HUDEP-2 (cell line): ENCODE measurements at regions not wholly inside any gene's neighbourhood (a gene's known extent, or its start where the extent isn't known, plus 50 kb on each side); places are given as distances from the start of the nearest gene placed in this dataset.
"Not testable (repeated sequence)": the region's sequence is repeated elsewhere in the genome, so short reads cannot be mapped to it uniquely, and the experiment has no call there.

Source experiments
- DNase-seq, 76 experiments: peaks; one replicate each; lab custom pipeline; 2025; ENCODE audit not compliant: unreplicated experiment in 76 of 76; lab: John Stamatoyannopoulos, UW

DNA sequence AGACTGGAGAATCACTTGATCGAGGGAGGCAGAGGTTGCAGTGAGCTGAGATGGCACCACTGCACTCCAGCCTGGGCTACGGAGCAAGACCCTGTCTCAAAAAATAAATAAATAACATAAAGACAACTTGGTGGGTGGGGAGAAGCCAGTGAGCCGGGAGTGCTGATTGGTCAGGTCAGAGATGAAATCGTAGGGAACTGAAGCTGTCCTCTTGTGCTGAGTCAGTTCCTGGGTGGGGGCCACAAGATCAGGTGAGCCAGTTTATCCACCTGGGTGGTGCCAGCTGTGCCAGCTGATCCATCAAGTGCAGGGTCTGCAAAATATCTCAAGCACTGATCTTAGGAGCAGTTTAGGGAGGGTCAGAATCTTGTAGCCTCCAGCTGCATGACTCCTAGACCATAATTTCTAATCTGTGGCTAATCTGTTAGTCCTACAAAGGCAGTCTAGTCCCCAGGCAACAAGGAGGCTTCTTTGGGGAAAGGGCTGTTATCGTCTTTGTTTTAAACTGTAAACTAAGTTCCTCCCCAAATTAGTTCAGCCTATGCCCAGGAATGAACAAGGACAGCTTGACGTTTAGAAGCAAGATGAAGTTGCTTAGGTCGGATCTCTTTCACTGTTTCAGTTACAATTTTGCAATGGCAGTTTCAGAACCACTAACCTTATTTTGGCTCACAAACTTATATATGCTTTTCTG lies 221.5 kb upstream of the MYLIP start:
- DNase-seq = peak in 34 of 76 experiments; percentile 12 to 88 (median 40)

DNA sequence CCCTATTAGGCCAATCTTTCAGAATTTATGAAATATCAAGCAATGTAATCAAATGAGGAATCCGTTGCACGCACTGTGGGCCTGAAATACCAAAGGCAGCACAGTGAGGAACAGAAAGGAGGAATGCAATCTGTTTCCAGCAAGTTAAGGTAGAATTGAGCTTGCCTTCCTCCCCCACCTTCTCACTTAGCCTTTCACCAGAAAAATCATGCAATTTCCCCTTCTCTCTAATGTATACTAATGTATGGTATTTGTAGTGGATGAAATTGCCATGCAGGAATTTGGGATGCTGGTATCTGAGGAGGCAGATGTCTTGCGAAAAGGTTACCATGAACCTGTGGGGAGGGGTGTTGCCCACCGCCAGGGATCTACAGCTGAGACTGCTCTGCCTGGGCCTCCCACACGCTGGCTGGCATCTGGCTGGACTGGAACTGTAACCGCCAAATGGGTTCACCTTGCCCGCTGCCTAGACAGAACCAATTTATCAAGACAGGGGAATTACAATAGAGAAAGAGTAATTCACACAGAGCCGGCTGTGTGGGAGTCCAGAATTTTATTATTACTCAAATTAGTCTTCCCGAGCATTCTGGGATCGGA lies 222.4 kb upstream of the MYLIP start:
- peak in 1 of 76 experiments; percentile 52 for DNase-seq

DNA sequence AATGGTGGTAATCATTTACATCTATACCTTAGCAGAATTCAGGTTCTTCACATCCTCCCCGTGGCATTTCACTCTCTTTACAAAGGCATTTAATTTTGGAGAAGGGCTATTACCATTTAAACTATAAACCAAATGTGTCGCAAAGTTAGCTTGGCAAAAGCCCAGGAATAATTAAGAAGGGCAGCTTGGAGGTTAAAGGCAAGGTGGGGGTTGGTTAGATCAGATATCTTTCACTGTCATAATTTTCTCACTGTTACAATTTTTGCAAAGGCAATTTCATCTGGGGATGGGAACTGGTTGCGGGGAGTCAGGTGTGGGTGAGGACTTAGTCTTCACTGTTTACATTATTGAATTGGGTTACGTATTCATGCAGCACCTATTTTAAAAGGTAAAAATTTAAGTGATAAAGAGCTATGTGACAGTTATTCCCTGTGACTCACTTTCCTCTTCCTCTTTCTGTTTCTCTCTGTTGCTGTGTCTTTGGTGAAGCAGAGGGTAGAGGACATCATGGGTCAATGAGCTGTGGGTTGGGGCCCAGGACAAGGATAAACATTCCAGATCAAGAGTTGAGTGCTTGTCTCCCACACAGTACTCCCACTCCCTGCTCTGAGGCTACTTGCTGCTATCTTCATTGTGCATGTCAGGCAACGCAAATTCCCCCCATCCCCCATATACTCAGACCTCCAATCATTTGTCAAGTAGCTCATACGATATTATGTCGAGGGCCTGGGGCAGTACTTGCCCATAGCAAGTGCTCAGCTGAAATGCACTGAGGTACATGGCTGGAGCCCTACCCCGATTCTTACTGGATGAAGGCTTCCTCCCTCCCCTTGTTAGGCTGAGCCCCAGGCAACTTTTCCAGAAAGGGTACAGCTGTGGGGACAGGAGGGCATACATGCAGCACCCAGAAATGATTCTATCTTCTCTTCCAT lies 223.1 kb upstream of the MYLIP start:
- peak in 54 of 76 experiments; percentile 14 to 98 (median 52) for DNase-seq

DNA sequence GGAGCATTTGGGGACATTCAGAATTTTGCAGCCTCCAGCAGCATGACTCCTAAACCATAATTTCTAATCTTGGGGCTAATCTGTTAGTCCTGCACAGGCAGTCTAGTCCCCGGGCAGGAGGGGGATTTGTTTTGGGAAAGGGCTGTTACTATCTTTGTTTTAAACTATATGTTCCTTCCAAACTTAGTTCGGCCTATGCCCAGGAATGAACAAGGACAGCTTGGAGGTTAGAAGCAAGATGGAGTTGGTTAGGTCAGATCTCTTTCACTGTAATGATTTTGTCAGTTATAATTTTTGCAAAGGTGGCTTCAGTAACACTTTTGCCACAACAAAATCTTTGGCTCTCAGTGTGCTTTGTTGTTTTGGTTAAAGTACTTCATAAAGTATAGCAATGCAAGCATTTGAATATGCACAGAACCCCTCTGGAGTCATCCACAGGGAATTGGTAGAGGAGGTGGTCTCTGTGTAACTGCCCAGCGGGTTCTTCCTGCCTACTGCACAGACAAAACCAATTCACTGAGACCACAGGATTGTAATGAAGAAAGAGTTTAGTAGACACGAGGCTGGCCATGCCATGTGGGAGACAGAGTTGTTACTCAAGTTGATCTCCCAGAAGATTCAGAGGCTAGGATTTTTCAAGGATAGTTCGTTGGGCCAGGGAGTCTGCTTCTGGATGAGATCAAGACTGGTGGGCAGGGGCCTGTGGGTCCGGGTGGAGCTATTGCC lies 224.1 kb upstream of the MYLIP start:
- DNase-seq = no peak

DNA sequence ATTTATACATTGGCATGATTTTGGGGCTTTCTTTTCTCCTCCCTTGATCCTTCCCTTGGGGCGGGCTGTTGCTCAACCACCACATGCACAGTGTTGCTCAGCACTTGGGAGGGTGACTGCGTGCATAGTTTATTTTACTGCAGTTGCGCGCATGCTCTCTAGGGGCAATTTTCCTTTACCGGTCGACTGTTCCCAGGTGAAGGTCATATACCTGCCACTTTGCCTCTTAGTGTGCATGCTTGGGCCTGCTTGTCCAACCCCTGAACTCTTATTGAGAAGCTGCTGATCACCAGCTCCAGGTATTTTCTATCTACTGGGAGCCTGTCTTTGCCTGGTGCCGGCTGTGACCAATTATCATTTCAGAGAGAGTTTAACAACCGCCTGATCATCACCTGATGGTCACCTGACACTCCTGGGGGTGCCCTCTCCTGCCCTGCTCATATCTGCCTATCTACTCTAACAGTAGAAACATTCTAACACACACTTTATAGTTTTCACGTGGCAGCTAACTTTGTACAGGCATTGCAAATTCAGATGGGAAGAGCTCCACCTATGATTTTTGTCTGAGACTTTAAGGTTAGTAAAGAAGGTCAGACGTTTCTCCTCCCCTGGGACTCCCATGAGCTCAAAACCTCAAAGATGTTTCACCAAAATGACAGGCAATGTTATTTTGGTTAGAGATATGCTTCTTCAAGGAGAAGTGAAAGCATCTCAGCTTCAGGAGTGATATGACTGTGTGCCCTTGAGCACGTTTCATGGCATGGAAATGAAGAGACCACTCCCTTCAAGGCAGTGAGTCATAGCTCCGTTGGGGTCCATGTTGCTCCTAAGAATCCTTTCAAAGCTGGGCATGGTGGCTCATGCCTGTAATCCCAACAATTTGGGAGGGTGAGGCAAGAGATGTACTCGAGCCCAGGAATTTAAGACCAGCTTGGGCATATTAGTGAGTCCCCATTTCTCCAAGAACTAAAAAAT lies 227.5 kb upstream of the MYLIP start:
- DNase-seq = peak in 14 of 76 experiments; percentile 20 to 69 (median 38)

DNA sequence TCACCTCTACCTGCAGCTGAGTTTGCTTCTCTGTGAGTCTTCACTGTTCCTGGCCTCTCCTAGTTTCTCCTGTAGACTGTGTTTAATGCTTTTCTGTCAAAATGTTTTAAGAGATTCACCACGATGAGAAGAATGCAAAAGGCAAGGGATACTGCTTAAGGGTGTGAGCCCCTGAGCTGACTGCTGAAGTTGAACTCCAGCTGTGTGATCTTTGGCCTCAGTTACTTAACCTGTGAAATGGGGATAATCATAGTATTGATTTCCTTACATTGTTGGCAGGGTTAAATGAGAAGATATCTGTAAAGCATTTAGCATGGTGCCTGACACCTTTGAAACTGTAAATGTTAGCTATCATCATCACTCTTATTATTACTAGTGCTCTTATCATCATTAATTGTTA lies 230.2 kb upstream of the MYLIP start:
- DNase-seq = no peak

DNA sequence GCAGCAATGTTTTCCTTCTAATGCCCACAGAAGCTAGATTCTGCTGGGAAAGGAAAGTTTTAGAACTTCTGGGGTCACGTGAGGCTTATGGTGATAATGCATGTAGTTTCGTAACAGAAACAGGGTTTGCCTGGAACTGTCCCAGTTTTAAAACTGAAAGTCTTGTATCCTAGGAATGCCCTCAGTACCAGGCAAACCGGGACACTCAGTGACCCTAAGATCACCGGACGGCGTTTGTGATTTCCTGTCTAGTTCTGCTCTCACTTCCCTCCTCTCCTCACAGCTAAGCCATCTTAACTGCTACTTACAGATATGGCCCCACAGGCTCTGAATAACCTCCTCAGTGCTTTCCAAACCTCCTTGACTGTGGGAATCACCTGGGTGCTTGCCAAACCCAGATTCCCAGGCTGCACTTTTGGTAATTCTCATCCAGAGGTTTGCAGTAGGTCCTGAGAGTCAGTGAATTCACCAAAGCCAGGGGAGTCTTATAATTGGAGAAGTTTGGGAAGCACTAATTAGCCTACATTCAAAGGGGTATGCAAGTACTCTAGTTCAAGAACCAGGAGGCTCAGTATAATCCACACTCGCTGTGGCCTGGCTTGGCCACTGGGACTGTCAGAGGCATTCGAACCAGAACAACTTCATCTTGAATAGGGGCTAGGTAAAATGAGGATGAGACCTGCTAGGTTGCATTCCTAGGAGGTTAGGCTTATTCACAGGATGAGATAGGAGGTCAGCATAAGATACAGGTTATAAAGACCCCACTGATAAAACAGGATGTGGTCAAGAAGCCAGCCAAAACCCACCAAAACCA lies 231.6 kb upstream of the MYLIP start:
- DNase-seq = no peak

DNA sequence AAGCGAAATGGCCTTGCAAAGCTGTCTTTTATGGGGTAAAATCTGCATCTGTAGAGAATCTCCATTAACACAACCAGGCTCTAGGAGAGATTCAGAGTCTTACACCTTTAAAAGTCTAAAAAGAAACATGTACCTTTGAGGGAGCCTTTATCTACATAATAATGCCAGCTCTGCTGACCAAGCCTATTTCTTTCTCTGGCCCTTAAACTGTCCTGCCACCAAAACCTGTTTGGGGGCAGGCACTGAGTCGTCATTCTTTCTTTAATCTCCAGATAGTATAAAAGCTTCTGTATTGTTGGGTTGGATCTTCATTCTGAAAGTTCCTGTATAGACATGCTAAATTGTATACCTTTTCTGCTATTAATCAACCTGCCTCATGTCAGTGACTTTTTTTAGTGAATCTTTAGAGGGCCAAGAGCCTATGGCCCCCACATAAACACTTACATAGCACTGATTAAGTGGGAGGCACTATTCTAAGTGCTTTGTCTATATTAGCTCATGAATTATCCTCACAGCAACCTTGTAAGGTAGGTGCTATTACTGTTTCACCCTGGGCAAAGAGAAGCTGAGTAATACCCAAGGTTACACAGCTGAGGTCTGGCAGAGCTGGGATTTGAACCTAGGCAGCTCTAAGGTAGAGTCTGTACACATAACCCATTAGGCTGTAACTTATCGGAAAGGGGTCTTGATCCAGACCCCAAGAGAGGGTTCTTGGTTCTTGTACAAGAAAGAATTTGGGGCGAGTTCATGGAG lies 232.3 kb upstream of the DTNBP1 start:
- no peak for DNase-seq

DNA sequence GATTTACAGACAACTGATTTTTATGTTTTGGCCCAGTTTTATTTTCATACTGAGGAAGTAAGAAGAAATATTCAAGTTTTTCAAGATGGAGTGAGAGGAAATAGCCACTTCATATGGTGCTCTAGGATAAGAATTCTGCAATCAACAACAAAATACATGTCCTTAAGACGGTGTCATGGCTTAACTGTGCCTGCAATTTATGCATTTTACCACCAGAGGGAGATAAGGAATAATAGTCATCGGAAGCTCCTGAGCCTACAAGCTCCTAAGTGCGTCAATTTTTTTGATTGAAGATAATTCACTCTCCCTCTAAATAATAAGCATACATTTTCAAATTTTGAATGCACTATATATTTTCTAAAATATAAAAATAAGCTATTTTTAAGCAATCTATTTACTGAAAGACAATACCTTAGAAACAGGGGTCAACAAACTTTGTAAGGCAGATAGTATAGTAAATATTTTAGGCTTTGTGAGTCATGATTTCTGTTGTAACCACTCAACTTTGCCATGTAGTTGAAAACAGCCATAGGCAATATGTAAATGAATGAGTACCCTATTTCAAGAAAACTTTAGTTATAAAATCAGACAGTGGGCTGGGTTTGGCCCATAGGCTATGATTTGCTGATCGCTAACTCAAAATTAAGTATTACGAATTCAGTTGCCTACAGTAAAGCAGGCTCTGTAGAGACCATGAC lies 230.9 kb upstream of the DTNBP1 start:
- DNase-seq = peak in 35 of 76 experiments; percentile 24 to 80 (median 57)

DNA sequence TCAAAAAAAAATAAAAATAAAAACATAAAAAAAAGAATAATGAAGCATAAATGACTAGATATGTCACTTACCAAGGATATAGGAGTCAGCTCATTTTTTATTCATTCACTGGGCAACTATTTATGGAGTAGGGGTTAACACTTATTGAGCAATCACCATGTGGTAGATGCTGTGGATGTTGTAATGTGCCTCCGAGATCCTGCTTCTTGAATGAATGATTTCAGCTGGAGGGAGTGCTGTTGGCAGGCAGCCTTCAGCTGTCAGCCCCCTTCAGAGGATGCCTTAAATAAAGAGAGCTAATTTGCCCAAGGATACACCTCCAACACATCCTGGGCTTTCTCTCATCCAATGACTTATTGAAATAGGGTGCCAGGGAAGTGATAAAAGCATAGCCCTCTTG lies 229.5 kb upstream of the DTNBP1 start:
- DNase-seq = no peak

DNA sequence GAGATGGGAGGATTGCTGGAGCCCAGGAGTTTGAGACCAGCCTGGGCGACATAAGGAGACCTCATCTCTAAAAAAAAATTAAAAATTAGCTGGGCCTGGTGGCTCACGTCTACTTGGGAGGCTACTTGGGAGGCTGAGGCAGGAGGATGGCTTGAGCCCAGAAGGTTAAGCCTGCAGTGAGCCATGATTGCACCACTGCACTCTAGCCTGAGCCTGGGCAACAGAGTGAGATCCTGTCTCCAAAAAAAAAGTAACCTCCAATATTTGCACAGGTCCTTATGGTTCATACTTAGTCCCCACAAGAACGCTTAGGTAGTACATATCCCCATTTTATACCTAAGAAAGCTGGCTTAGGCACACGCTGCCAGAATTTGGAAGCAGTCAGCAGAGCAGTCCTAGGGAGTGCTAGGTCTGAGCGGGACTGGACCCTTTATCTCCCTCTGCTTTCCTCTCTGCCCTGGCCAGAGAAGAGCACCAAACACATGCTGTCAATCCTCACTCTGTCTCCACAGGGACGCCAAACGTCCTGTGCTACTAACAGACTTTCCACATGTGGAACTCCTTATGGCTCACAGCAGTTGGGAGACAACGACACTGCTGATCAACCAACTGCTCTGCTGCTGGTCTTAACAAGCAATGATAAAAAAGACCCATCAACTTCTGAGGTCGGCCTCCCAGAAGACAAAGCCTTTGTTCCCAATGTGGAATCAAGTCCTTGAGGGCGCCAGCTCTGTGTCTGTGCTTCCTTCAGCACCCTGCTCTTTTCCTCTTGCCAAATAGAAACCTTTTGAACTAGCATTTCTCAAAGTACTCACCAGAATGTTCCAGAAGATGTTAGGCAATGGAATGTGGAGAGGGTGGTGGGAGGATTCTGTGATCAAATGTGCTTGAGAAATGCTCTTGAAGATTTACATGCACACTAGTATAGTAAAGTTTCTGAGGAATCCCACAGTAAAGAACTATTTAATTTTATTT lies 226.3 kb upstream of the DTNBP1 start:
- DNase-seq = no peak

DNA sequence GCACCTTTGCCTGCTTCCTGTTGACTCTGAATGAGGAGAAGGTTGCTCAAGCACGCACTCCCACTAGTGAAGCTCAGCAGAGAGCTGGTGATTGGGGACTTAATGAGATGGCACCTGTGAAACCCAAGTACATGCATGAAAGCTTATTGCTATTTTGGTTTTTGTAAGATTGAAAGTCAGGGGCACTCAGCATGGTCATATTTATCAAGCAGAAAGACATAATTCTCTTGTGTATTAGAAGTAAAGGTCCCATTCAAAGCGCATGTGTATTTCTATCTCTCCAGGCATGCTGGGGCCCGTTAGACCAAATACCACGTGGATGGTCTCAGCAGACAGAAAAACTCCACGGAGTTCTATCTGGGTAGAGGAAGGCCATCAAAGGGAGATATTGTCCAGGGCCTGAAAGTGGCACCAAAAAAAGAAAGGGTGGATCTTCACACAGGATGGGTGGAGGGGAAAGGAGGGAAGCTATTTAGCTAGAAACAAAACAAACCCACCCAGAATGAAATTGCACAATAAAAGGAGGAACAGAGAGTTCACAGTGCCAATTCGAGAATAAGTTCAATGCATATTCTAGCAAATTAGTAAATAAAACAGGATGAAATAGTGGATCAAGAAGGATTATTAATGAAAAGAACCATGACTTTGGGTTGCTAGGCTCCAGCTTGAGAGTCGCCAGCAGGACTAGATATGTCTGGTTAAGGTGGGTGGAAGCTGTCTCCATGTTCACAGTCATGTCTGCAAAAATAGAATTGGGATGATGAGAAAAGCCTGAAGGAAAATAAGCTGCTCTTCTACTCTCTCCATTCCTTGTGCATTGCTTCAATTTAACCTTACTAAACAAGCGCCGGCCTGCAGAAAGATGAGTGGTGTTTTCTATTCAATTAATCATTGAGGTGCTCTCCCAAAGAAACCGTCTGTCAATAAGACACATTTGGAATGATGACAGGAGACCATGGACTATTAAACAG lies 224.9 kb upstream of the DTNBP1 start:
- DNase-seq = no peak

DNA sequence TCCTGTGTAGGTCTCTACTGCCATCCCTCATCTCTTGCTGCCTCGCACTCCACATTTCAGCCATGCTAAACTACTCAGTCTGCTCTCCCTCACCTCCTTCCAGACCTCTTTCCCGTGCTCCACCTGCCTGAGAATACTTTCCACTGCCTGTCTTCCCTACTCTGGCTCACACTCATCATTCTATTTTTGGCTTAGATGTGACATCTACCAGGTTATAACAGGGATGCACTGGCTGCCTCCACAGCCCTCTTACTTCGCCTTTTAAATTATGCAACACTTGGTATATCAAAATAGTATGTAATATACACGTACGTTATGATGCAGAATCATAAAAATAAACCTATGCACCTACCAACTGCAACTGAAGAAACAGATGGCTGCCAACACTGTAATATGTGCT lies 222.8 kb upstream of the DTNBP1 start:
- no peak for DNase-seq

DNA sequence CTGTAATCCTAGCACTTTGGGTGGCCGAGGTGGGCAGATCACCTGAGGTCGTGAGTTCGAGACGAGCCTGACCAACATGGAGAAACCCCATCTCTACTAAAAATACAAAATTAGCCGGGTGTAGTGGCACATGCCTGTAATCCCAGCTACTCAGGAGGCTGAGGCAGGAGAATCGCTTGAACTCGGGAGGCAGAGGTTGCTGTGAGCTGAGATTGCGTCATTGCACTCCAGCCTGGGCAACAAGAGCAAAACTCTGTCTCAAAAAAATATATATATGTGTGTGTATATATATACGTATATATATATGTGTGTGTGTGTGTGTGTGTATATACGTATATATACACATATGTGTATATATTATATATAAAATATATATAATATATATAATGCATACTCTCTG lies 220.8 kb upstream of the DTNBP1 start:
- not testable (repeated sequence) for DNase-seq

DNA sequence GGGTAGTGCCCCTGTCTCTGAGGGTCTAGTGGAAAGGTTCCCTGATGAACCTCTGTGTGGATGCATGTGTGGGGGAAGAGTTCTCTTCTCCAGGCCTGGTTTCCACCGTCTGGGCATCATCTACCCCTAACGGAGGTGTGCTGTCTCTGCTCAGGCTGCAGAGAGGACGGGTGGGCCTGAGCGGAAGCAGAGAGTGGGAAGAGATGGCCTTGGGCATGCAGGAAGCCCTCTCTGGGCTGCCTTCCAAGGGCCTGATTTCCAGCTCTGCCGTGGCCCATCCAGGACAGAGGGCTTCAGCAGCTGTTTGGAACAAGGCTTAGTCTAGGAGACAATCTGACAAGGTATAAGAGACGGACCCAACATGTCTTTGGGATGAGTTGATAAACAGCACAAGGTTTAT lies 220.1 kb upstream of the DTNBP1 start:
- DNase-seq = no peak
